Fibroblast of lung (primary cell): ENCODE measurements at regions not wholly inside any gene's neighbourhood (a gene's known extent, or its start where the extent isn't known, plus 50 kb on each side); places are given as distances from the start of the nearest gene placed in this dataset.

Experiments
- DNase-seq, 2 donors: peaks; one replicate each; pipeline versions ENCODE4 v3.0.0 to v3.0.0-alpha.2; 2010; ENCODE audit warnings: low read depth in 2 of 2
- H2AFZ ChIP-seq: 2 replicates; pipeline ENCODE4 v1.5.1; 2012; ENCODE audit warnings: low read length, control low read depth, inconsistent platforms
- H3K27ac ChIP-seq: 2 replicates; pipeline ENCODE4 v1.5.1; 2011; ENCODE audit warnings: low read length, control low read depth; ENCODE audit not compliant: insufficient read depth
- H3K27me3 ChIP-seq: 2 replicates; pipeline ENCODE4 v1.5.1; 2011; ENCODE audit warnings: mild to moderate bottlenecking, low read length; ENCODE audit not compliant: control insufficient read depth, insufficient read depth
- H3K36me3 ChIP-seq: 2 replicates; pipeline ENCODE4 v1.5.1; 2011; ENCODE audit warnings: low read length; ENCODE audit not compliant: control insufficient read depth, insufficient read depth
- H3K4me1 ChIP-seq: 2 replicates; pipeline ENCODE4 v1.5.1; 2011; ENCODE audit warnings: low read length; ENCODE audit not compliant: control insufficient read depth, insufficient read depth; ENCODE audit errors: extremely low read depth
- H3K4me2 ChIP-seq: 2 replicates; pipeline ENCODE4 v1.5.1; 2011; ENCODE audit warnings: low read length, control low read depth; ENCODE audit not compliant: insufficient read depth; ENCODE audit errors: extremely low read depth
- H3K4me3 ChIP-seq, 4 experiments: fragments of 200-600 bp in 1 of 4; sonication (generic) in 1 of 4; replicated peaks in 1 of 4; 2 replicates each; pipeline ENCODE4 v1.5.1; 2011 to 2016; ENCODE audit warnings: low read length in 4 of 4, low read depth in 3 of 4, mild to moderate bottlenecking in 3 of 4, control low read depth in 2 of 4, inconsistent platforms in 1 of 4, mixed read lengths in 1 of 4; ENCODE audit not compliant: insufficient read depth in 1 of 4; ENCODE audit errors: control extremely low read depth in 1 of 4
- H3K79me2 ChIP-seq: 2 replicates; pipeline ENCODE4 v1.5.1; 2012; ENCODE audit warnings: mild to moderate bottlenecking, low read length, inconsistent platforms; ENCODE audit not compliant: control insufficient read depth, insufficient read depth
- H3K9ac ChIP-seq: 2 replicates; pipeline ENCODE4 v1.5.1; 2011; ENCODE audit warnings: mild to moderate bottlenecking, low read length, control low read depth; ENCODE audit not compliant: insufficient read depth
- H3K9me3 ChIP-seq: 2 replicates; pipeline ENCODE4 v1.5.1; 2012; ENCODE audit warnings: low read depth, low read length; ENCODE audit not compliant: control insufficient read depth, insufficient read depth
- H4K20me1 ChIP-seq: 2 replicates; pipeline ENCODE4 v1.5.1; 2011; ENCODE audit warnings: low read length; ENCODE audit not compliant: control insufficient read depth, insufficient read depth; ENCODE audit errors: extremely low read depth
- EZH2 ChIP-seq: IDR thresholded peaks from 2 replicates; pipeline ENCODE4 v1.5.1; 2012; ENCODE audit warnings: low read length, control low read depth, mild to moderate bottlenecking; ENCODE audit errors: missing control alignments
- TF ChIP-seq, protein P1 (sequence below), 2 donors: IDR thresholded peaks in 1 of 2; conservative IDR thresholded peaks in 1 of 2; 1 replicate in 1 of 2; 2 replicates in 1 of 2; pipeline ENCODE4 v1.5.1; 2011 to 2012; ENCODE audit warnings: low read length in 2 of 2, control low read depth in 1 of 2, inconsistent platforms in 1 of 2, low read depth in 1 of 2, mild to moderate bottlenecking in 1 of 2

DNA sequence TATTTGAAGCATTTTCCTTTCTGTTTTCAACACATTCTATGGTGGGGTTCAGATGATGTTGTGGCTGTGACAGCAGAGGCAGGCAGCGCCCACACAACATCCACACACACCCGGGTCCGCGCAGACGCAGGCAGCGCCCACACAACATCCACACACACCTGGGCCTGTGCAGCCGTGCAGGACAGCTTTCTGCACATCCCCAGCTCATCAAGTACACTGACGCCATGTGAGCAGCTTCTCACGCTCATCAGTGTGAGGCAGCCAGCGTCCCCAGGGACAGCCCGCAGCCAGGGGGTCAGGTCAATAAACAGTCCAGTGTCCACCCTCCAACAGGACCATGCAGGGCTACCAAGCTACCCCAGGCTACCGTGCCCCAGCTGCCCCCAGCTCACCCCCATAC lies 272.8 kb upstream of the TCERG1L start:
- Histone ChIP-seq H2AFZ (no peak overlapping the region), H3K4me1 (no peaks in the 10 kb centered on the region), H3K27me3 (no peaks in the 10 kb centered on the region), H3K9me3 (no peaks in the 10 kb centered on the region), H3K4me3 (no peak overlapping the region), H4K20me1 (no peaks in the 10 kb centered on the region), H3K4me2 (no peak overlapping the region), H3K9ac (no peak overlapping the region), H3K27ac (no peak overlapping the region), H3K79me2 (no peaks in the 10 kb centered on the region), H3K36me3 (no peaks in the 10 kb centered on the region)
- TF ChIP-seq, protein P1, sequence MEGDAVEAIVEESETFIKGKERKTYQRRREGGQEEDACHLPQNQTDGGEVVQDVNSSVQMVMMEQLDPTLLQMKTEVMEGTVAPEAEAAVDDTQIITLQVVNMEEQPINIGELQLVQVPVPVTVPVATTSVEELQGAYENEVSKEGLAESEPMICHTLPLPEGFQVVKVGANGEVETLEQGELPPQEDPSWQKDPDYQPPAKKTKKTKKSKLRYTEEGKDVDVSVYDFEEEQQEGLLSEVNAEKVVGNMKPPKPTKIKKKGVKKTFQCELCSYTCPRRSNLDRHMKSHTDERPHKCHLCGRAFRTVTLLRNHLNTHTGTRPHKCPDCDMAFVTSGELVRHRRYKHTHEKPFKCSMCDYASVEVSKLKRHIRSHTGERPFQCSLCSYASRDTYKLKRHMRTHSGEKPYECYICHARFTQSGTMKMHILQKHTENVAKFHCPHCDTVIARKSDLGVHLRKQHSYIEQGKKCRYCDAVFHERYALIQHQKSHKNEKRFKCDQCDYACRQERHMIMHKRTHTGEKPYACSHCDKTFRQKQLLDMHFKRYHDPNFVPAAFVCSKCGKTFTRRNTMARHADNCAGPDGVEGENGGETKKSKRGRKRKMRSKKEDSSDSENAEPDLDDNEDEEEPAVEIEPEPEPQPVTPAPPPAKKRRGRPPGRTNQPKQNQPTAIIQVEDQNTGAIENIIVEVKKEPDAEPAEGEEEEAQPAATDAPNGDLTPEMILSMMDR (conservative IDR thresholded peaks at IDR 0.05 in 1 of 2, IDR thresholded peaks at IDR 0.05 in 1 of 2; ENCODE audit: low read depth in 1 of 2, low read length in 2 of 2), result no peak
- no peak for TF ChIP-seq EZH2
- DNase-seq, result no peak

GRCh38 chr10:131585761-131586160 lies 274.2 kb upstream of the TCERG1L start:
- no peaks in the 10 kb centered on the region for H4K20me1 ChIP-seq
- no peaks in the 10 kb centered on the region for H3K36me3 ChIP-seq
- TF ChIP-seq EZH2, result no peak
- TF ChIP-seq, protein P1 (conservative IDR thresholded peaks at IDR 0.05 in 1 of 2, IDR thresholded peaks at IDR 0.05 in 1 of 2; ENCODE audit: low read depth in 1 of 2, low read length in 2 of 2), result no peak
- no peaks in the 10 kb centered on the region for H3K27me3 ChIP-seq
- no peaks in the 10 kb centered on the region for H3K9me3 ChIP-seq
- H3K4me2 ChIP-seq, result no peak overlapping the region
- DNase-seq, result no peak
- H3K4me1 ChIP-seq, result no peaks in the 10 kb centered on the region
- no peaks in the 10 kb centered on the region for H3K79me2 ChIP-seq
- no peak overlapping the region for H3K27ac ChIP-seq
- no peak overlapping the region for H3K4me3 ChIP-seq
- no peak overlapping the region for H3K9ac ChIP-seq
- H2AFZ ChIP-seq, result no peak overlapping the region

GRCh38 chr10:131586958-131587357 lies 275.4 kb upstream of the TCERG1L start:
- Histone ChIP-seq H3K4me3 (no peak overlapping the region), H3K79me2 (no peaks in the 10 kb centered on the region), H3K36me3 (no peaks in the 10 kb centered on the region), H4K20me1 (no peaks in the 10 kb centered on the region), H3K9me3 (no peaks in the 10 kb centered on the region), H3K4me2 (no peak overlapping the region), H2AFZ (no peak overlapping the region), H3K9ac (no peak overlapping the region), H3K27ac (no peak overlapping the region), H3K27me3 (no peaks in the 10 kb centered on the region), H3K4me1 (no peaks in the 10 kb centered on the region)
- DNase-seq, result no peak
- TF ChIP-seq EZH2, result no peak
- TF ChIP-seq, protein P1 (conservative IDR thresholded peaks at IDR 0.05 in 1 of 2, IDR thresholded peaks at IDR 0.05 in 1 of 2; ENCODE audit: low read depth in 1 of 2, low read length in 2 of 2), result no peak
